Muscle of arm (tissue), 1 donor: ENCODE measurements at regions not wholly inside any gene's neighbourhood (a gene's known extent, or its start where the extent isn't known, plus 50 kb on each side); places are given as distances from the start of the nearest gene placed in this dataset.

Source experiments
- DNase-seq: peaks from one replicate; pipeline ENCODE4 v3.0.0-alpha.2; 2013

DNA sequence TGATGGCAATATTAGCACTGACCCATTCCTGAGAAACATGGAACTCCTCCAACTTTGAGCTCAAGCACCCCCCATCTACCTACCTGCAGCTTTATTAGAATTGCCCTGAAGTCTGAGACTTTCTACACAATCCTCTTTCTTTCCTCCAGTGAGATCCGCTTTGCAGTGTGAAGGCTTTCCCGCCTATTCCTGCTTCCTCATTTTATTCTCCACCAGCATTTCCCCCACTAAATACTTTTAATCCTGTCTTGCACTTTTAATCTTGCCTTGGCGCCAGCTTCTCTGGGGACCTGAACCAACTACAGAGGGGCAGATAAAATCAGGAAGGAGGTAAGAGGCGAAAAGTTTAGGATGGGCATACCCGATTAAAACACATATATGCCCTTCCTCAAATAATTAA is 178.1 kb upstream of the PRDM1 start:
- no peak for DNase-seq

DNA sequence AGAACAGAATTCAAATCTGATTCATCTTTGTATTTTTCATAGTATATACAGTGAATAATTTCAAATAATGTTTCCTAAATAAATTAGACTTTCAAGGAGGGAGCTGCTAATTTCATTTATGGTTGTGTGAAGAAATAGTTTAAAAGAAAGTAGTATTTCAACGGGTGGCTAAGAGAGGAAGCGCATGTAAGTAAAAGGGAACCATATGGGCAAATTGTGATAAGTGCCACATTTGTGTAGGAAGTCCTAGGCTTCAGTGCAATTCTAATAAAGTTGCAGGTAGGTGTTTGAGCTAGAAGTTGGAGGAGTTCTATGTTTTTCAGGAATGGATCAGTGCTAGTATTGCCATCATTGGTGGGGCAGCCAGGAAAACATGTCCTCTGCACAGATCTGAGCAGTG is 178.8 kb upstream of the PRDM1 start:
- no peak for DNase-seq

DNA sequence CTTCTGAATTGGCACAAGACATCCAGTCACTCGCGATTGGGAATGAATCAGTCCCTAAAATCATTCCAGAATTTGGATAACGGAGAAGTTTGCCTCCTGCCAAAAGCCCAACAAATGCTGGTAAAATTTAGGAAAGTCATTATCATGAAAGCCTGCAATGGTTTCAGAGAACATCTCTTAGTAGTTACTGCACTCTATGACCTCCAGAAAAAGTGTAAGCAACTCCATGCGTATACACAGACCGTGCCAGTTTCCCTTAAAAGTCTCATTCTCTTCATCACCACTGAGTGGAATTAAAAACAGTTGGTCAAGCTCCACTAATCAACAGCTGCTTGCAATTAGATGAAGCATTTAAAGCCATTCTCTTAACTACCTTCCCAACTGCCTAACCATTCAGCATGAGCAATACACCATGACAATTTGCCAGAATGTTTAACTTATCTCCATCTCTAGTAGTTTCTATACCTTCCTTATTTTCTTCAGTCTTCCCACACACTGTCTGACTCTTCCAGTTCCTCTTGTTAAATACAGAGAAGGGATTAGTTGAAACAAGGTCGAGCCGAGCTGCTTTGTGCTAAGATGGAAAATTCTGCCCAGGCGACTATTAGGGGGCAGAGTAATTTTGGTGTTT is 183.6 kb upstream of the PRDM1 start:
- no peak for DNase-seq

DNA sequence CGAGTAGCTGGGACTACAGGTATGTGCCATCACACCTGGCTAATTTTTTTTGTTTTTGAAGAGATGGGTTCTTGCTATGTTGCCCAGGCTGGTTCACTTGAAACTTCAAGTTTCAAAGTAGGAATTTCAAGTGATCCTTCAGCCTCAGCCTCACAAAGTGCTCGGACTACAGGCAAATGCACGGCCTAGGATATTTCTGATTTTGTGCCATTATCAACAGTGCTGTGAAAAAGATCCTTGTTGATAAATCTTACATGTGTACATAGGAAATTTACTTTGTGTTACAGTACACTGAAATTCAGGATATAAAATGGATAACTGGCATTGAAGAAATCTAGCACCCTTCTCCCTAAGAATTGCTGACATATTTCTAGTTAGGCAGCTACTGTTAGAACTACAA is 184.6 kb upstream of the PRDM1 start:
- no peak for DNase-seq

DNA sequence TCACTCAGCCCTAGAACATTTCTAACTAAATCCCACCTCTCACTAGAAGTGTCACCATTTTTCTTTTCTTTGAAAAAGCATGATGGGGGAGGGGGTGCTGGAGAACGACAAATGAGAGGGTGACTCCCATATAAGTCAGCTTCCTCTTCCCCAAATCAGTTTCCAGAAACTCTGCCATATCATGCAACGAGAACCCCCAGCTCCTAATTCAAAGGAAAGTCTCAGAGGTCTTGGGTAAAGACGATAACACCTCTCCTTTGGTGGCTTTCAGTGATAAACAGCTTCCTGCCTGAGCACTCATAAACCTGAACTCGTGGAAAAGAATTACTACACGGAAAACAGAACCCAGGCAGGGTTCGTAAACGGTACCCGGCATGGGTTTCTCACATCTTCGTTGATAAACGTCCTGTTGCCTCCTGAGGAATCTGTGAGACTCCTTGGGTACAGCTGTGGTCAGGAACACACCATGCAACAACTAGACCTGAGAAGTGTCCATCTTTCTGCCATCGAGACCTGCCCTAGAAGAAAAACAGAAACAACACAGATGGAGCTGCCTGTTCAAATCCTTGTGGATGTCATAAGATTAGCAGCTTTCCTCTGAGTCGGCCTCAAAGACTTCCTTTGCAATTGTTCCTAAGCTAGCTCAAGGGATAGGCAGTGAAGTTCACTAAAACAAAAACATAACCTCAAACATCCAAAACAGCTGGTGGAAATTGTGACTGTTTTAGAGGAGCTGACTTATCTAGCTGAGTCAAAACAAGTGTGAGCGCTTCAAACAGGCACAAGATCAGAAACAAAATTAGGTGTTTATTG is 185.8 kb upstream of the PRDM1 start:
- peak; percentile 45 for DNase-seq

DNA sequence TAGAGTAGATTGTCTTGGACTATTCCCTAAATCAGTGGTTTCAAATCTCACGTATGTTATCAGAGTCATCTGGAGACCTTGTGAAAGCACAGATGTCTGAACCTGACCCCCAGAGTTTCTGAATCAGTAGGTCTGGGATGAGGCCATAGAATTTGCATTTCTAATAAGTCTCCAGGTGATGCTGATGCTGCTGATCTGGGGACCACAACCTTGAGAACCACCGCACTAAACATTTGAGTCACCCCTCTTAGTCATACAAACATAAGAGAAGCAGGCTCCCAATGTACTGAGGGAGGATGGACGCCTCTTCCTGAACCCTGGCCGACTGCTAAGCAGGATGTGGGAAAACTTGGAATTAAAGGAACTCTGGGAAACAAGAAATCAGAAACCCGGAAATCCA is 187.8 kb upstream of the PRDM1 start:
- DNase-seq: no peak

DNA sequence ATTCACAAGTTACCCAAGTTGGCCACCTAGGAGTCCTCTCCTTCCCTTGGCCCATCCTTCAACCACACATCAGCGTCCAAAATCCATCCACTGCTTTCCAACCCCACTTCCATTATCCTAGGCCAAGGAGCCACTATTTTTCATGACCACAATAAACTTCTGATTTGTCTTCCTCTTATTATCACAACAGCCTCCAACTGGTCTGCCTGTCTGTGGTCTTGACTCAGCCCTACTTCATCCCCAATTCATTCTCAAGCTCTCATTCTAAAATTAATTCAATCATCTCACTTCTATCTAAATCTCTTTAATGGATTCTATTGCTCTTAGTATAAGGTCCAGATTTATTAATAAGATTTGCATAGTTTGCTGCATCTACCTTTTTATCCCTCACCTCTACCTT is 189.0 kb upstream of the PRDM1 start:
- DNase-seq: no peak

DNA sequence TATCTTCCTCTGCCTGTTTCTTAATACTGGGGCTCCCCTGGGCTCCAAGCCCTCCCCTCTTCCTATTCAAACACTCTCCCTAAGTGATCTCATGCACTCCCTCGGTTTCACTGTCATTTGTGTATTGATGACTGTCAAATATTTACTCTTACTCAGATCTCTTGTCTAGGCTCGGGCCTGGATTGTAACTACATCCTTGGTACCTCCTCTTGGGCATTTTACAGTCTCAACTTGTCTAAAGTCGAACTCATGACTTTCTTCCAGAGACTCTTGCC is 189.4 kb upstream of the PRDM1 start:
- DNase-seq: no peak

DNA sequence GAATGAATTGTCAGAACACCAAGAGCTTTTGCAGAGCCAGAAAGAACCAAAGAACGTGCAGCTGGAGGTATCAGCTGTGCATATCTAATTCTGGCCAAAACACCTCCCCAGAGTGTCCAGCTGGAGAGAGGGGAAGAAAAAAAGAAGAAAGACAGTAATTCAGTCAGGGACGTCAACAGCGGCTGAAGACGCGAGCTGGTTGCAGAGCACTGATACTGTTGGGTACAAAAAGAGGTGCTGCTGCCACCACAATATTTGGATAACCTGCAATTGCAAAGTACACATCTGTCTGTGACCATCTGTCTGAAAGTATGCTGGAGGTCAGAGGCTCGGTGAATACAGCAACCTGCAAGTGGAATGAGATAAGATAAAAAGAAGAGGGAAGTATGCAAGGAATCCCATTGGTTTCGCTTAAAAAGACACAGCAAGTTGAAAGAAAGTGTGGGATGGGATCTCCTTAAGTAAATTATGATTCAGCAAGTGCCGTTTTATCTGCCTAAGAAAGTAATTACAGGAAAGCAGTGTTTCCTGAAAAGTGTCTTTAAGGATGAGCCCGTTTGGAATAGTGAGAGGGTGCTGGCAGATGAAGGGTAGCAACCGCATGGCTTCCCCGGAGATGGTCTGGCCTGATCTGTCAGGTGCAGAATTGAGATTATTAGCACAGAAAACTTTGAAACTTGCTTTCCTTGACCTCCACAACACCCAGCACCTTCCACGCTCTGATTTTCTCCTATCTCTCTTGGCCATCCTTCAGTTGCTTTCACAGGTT is 189.9 kb upstream of the PRDM1 start:
- peak; percentile 57 for DNase-seq

DNA sequence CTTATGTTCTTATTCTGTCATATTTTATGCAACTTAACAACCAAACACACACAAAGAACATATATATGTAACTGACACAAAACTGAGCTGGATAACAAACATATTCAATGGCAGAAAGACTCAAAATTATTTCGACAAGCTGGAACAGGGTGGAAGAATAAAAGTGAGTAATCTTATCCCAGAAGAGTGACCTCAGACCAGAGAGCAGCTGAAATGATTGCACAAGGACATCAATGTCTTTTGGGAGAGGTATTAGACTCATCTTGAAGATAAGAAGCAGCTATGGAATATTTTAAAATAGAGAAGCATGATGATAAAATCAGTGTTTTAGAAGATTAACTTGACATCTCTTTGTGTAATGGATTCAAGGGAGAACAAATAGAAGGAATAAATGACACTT is 191.6 kb upstream of the PRDM1 start:
- no peak for DNase-seq

DNA sequence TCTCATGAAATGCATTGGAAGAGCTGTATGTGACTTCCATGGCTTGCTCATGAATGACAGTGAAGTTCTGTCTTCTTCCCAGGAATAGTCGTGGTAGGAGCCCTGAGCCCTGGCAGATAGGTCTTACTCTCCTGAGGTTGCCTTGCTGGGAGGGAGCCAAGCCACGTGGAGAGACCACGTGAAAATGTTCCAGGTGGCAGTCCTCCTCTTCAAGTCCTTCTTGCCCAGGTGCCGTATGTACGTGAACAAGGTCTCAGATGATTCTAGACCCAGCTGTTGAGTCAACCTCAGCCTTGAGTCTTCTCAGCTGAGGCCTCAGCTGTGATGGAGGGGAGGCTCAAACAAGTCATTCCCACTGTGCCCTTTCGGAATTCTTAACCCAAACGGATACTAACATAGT is 192.4 kb upstream of the PRDM1 start:
- no peak for DNase-seq

DNA sequence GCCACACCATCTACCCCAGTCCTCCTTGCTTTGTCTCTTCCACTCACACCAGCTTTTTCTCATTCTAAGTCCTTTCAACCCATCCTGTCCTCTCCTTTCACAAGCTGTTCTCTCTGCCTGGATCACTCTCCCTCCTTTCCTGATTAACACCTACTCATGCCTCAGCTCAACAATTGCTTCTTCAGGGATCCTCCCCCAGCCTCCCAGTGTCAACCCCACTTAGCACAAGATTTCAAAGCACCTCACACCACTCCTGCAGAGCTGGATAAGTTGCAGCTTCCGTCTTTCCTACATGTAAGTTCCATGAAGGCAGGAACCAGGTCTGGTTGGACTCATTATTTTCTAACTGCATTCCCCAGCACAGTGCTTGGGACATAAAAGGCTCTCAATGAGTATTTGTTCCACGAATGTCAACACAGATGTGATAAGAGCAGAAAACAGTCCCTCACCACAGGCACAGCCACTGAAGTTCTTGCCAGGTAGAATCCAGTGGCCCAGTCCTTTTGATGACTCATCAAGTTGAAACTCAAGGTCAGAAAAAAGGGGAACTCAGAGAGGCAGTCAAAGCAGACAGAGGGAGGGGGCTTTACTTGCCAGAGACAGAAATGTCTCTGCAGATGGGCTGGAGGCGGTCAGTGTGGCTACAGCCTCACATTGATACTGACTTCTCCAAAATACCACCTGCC is 193.4 kb upstream of the PRDM1 start:
- DNase-seq: no peak

DNA sequence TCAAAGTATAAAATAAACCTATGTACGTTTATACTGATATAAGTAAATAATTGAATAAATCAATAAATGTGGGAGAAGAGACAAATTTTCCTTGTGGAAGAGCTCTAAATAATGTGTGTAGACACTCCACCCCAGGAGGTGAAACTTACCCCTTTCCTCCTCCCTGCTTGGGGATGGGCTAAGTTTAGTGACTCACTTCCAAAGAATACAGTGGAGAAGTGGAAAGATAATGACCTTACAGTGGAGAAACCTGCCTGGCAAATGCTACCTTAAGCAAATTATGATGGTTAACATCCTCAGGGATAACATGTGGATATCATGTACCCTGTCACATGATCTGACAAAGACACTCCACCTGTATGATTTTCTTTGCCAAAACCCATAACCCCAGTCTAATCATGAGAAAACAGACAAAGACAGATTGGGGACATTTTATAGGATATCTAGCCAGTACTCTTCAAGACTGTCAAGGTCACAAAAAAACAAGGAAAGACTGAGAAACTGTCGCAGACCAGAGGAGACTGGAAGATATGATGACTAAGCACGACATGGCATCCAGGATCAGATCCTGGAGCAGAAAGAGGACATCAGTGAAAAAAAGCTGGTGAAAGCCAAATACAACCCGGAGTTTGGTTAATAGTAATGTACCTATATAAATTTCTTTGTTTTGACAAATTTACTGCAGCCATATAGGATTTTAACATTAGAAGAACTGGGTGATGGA is 195.5 kb upstream of the PRDM1 start:
- no peak for DNase-seq

DNA sequence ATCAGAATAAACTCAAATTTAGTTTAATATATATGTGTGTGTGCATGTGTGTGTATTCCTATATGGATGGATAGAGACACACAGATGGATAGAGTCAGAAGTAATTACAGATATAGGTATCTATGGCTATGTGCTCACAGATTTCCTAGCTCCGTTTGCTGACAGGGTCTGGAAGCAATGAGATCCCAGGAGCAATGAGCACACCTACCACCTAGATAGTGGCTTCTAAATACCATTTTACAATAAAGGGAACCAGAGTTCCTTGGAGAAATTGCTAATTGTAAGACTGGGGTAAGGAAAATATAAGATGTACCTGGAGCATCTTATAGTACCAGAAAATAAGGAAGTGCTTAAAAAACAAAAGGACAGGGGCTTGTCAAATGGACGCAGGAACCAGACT is 196.2 kb upstream of the PRDM1 start:
- no peak for DNase-seq

DNA sequence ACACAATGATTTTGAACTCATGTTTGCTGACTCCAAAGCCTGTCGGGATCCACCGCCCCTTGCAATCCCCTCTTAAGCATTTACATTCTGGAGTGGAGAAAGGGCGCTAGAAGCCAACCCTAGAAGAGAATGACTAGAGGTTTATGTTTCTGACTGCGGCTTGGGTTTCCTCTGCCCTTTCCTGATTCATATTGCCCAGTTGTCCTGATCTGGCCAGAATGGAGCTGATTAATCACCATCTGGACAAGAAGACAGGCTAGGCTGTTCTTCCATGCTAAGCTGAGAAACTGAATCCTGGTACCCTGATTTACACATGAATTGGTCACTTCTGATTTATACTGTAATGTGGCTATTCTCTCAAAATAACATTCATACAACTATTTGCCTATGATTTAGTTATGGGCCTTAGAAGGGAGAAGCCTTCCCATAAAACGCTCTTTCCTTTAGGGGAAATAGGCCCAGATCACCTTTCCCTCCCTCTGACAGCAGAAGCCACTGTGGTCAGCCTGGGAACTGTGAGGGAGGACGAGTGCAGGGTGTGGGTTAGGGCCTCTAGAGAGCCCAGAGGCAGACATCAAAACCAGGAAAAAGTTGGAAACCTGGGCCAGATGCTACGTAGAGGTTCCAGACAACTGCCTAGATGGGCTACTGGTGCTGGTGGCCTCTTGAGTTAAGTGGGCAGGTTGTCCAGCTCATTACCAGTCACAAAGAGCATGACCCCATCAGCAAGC is 199.2 kb upstream of the PRDM1 start:
- no peak for DNase-seq

DNA sequence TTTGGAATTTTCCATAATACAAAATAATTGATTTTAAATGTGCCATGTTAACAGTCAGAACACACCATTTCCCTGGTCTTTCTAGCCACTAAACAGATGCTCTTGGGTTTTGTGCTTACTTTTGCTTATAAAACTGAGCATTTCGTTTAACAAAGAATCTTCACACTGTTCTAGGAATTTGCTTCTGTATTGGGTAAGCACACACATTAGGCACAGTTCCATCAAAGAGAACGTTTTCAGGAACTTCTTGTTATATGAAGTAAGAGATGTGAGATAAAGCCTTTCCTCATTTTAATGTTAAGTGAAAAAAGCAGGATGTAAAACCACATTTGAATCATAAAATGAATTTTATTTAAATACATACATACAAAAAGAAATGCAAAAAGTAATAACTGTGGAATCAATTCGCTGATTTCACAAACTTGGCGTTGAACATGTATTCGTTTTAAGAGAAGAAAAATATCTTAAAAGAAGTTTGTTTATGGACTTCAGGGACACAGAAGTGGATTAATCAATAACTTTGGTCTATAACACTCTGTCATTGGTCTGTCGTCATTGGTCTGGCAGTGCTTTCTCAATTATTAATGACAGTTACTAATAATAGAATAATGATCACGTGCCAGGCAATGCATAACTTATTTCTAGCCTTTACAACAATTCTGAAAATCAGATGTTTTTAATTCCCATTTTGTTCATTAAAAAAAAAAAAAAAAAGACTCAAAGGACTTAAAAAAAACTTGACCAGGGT is 199.9 kb upstream of the PRDM1 start:
- DNase-seq: no peak

DNA sequence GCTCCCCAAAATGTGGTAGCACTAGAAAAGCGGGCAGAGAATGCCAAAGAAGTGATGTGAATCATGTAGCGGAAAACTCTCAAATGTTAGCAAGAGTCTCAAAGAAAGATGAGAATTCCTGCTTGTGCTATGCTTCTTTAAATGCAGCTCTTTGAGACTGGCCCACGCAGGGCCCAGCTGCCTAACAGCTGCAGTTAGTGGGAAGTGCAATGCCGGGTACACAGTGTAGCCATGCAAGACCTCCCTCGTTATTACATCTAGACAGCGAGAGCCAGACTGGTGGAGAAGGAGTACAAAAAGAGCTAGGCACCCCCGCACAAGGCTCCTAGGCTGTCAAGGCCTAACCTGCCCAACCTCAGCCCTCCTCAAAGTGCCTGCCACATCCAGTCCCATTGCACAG is 201.7 kb upstream of the PRDM1 start:
- no peak for DNase-seq

DNA sequence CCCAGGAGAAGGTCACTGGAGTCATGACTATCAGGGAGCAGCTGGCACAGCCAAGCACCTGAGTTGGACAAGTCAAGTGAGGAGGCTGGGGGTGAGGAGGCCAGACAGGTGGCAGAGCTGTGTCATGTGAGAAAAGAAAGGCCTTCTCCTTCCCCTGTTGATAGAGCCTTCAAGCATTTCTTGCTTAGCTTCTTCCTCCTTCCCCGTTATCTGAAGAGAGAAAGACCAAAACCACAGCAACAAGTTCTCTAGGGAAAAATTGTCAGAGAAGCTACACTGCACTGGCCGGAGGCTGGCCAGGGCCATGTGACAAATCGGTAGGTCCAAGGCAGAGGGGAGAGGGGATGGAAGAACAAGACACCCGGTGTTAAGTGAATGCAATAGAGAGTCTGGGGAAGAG is 202.1 kb upstream of the PRDM1 start:
- DNase-seq: no peak

DNA sequence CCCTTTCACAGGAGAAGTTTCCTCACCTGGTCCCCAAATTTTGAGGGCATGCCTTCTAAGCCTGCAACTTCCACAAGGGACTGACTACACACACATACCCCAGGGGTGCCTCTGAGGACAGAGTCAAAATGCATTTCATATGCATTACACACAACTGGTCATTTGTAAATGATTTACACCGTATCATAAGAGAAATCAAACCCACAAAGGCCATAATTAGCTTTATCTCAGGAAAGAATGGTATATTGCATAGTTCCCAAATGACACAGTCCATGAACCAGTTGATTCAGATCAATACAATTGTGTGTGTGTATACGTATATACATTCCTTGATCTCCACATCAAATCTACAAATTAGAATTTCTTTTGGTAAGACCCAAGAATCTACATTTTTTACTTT is 203.3 kb upstream of the PRDM1 start:
- DNase-seq: no peak

DNA sequence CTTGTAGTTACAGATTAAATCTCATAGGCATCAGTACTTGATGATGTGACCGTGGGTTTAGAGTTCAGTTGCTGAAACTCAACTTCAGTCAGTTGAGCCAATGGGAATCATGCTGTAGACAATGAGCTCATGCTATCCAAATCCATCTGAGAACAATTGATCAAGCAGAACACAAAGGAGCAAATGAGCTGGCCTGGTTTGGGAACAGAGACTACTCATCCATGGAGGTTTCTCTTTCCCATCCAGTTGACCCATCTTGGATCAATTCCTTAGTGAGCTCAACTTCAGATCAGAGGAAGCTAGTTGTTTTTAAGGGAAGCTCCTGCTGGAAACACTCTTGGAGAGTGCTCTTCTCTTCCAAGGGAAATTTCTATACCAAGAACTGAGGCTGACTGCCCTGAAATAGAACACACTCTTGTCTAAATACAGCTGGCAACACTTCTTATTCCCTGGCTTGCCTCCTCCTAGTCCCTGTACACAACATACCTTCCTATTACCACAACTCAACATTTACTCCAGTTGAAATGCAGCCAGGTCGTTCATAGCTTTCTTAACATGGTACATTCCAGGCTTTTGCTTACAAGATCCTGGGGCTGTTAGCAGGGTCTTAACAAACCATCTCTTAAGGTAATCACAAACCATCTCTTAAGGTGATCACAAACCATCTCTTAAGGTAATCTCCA is 203.9 kb upstream of the PRDM1 start:
- DNase-seq: peak; percentile 56
